ENCODE measurements at regions not wholly inside any gene's neighbourhood (a gene's known extent, or its start where the extent isn't known, plus 50 kb on each side); places are given as distances from the start of the nearest gene placed in this dataset.

DNA sequence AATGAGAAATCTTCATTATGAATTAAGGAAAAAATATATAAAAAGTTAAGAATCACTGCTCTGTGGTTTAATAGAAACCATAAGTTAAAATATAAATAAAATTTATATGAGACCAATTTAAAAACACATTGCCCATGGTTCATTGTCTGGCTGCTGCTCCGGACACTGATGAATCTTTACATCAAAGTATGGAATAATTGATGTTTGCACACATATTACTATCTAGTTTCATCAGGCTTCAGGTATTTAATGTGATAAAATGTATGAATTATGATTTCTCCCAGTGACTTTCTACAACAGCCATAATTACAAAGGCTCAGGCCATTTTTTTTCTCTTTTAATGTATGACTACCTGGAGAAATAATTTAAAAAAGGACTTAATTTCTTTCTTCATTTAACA lies 599.1 kb upstream of the PRMT6 start:
- no peak for TF ChIP-seq CTCF (IDR thresholded peaks at IDR 0.05)
- no peak for TF ChIP-seq POLR2A (IDR thresholded peaks at IDR 0.05)

All from testis (tissue), 2 donors.